Activated T-helper 17 cell treated with anti-CD3 and anti-CD28 coated beads, Interleukin-2, amount 50 U/mL, for 72 hours (primary cell): ENCODE measurements at regions not wholly inside any gene's neighbourhood (a gene's known extent, or its start where the extent isn't known, plus 50 kb on each side); places are given as distances from the start of the nearest gene placed in this dataset.

Experiments
- ATAC-seq: fragments of 150-1000 bp; cut with Tn5 transposase; replicated peaks from 2 replicates; pipeline ENCODE4 v1.10.0; 2021; ENCODE audit warnings: mild to moderate bottlenecking, moderate library complexity
- H3K27ac Mint-ChIP-seq: one replicate; pipeline ENCODE4 v1.8.0; 2022; ENCODE audit warnings: mixed read lengths
- H3K27me3 Mint-ChIP-seq: one replicate; pipeline ENCODE4 v1.8.0; 2022; ENCODE audit warnings: mixed read lengths
- H3K36me3 Mint-ChIP-seq: one replicate; pipeline ENCODE4 v1.8.0; 2022; ENCODE audit warnings: low read depth, mild to moderate bottlenecking, mixed read lengths
- H3K4me1 Mint-ChIP-seq: one replicate; pipeline ENCODE4 v1.8.0; 2022; ENCODE audit warnings: mixed read lengths
- H3K4me3 Mint-ChIP-seq: one replicate; pipeline ENCODE4 v1.8.0; 2022; ENCODE audit warnings: mild to moderate bottlenecking, mixed read lengths
- H3K9me3 Mint-ChIP-seq: one replicate; pipeline ENCODE4 v1.8.0; 2022; ENCODE audit warnings: mixed read lengths

DNA sequence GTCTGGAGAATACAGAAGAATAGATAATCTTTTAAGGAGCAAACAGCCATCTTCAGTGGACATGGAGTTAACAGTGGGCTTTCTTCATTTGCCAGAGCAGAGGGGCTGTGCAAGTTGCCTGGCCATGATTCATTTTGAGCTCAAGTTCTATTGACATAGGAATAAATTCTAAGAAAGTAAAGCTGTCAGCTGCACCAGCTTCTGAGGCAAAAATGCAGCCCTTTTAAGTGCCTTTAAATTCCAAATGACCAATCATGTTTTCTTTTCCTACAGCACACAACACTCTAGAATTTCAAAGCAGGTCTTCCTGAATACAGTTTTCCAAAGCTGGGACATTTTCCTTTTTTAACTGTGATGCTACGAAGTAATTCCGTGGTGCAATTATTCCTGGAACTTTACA lies 246.4 kb upstream of the NT5C1B start:
- H3K27me3 Mint-ChIP-seq: no peaks in the 10 kb centered on the region
- no peaks in the 10 kb centered on the region for H3K9me3 Mint-ChIP-seq
- no peak overlapping the region for H3K27ac Mint-ChIP-seq
- no peak for ATAC-seq
- no peaks in the 10 kb centered on the region for H3K36me3 Mint-ChIP-seq
- no peaks in the 10 kb centered on the region for H3K4me1 Mint-ChIP-seq
- no peak overlapping the region for H3K4me3 Mint-ChIP-seq

DNA sequence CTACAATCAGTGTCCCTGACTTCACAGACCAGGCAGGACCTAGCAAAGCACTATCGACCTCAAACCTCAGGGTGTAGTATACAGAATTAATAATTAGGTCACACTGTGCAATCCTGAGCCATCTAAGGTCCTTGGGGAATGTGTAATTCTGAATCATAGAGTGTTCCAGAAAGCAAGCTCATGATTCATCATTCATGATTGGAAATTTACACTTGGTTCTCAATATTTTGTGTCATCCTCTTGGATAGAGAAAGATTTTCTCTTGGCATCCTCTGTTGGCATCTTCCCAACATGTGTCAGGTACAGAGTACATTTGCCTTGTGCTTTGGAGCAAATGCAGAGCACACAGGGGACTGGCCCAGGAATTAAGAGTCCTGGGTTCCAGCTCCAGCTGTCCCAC lies 245.0 kb upstream of the NT5C1B start:
- H3K36me3 Mint-ChIP-seq: no peaks in the 10 kb centered on the region
- no peaks in the 10 kb centered on the region for H3K27me3 Mint-ChIP-seq
- no peak overlapping the region for H3K27ac Mint-ChIP-seq
- no peak for ATAC-seq
- no peak overlapping the region for H3K4me3 Mint-ChIP-seq
- no peaks in the 10 kb centered on the region for H3K9me3 Mint-ChIP-seq
- no peaks in the 10 kb centered on the region for H3K4me1 Mint-ChIP-seq

DNA sequence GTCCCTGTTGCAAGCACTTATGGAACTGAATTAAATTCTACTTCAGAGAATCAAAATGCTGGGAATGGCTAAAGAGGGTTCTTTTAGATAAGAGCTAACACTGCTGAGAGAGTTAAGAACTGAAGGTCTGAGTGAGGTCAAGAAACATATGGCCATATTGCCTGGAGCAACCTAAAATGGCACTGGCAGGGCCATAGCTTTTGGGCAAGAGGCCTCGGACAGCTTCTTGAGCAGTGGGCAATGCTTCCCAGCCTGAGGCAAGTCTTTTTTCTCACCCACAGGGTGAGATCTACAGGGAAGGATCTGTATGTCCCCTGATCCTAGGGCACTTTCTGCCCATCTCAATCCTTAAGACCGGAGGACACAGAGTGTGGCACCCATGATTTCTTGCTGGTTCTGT lies 244.6 kb upstream of the NT5C1B start:
- no peak for ATAC-seq
- H3K4me1 Mint-ChIP-seq: no peaks in the 10 kb centered on the region

DNA sequence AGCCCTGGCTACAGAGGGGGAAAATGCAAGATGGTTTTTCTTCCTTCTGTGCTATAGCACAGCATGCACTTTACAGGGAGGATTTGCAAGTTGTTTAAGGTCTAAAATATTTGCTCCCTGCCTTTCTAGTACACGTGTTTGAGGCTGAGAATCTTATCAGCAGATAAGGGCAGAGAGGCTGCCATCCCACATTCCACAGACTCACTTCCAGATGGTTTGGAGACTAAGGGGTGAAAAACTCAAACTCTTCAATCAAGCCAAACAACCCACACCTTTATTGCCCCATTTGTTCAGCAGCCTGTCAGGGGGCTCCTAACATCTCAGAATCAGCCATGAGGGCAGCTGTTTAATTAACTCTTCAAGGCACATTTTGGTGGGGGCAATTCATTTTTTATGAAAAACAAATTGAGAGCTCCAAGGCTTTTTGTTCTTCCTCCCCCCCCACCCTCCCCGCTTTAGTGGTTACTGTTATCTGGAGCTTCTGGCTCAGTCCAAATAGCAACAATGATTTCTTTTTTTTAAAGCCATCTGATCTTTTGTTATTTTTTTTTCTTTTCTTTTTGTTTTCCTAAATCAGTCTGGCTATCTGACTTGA lies 242.6 kb upstream of the NT5C1B start:
- H3K36me3 Mint-ChIP-seq: no peaks in the 10 kb centered on the region
- no peak for ATAC-seq
- no peak overlapping the region for H3K4me3 Mint-ChIP-seq
- no peaks in the 10 kb centered on the region for H3K27me3 Mint-ChIP-seq
- no peaks in the 10 kb centered on the region for H3K9me3 Mint-ChIP-seq
- H3K4me1 Mint-ChIP-seq: no peaks in the 10 kb centered on the region
- H3K27ac Mint-ChIP-seq: no peak overlapping the region

More for the DNA sequence above, 244.6 kb upstream of the NT5C1B start:
- no peaks in the 10 kb centered on the region for H3K36me3 Mint-ChIP-seq
- H3K27me3 Mint-ChIP-seq: no peaks in the 10 kb centered on the region
- H3K4me3 Mint-ChIP-seq: no peak overlapping the region
- H3K9me3 Mint-ChIP-seq: no peaks in the 10 kb centered on the region
- H3K27ac Mint-ChIP-seq: no peak overlapping the region

DNA sequence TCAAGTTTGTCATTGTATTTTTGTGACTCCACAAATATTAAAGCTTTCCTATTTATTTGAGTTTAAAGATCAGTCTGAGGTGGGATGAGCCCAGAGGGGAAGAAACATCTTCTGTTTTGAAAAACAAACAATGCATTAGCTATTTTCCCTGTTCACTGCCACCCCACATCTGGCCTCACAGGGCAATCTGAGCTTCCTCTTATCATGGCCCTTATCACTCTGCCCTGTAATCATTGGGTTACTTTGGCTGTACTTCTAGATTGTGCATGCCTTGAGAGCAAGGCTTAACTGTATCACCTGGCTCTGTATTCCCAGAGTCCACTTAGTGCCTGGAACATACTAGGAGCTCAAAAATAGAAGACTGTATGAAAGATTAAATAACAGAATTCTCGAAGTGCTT lies 241.6 kb upstream of the NT5C1B start:
- Mint-ChIP-seq H3K27ac (no peak overlapping the region), H3K4me3 (no peak overlapping the region), H3K27me3 (no peaks in the 10 kb centered on the region), H3K4me1 (no peaks in the 10 kb centered on the region), H3K9me3 (no peaks in the 10 kb centered on the region), H3K36me3 (no peaks in the 10 kb centered on the region)
- ATAC-seq: no peak

DNA sequence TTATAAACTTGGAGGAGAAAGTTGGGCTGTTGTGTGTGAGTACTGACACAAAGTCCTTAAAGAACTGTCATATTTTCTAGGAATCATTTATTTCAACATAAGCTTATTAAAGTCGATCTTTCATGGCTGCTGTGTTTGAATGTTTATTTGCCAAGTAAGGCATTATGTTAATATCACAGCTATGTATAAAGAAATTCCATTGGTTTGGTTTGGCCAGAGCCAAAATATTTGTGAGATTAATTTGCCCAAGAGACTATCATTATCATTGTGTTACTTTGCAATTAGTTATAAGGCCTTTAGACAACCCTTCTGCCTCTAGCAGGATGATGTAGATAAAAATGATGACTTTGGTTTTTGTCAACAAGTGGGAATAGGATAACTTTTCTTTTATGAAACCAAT lies 240.6 kb upstream of the NT5C1B start:
- Mint-ChIP-seq H3K27me3 (no peaks in the 10 kb centered on the region), H3K27ac (no peak overlapping the region), H3K4me3 (no peak overlapping the region), H3K9me3 (no peaks in the 10 kb centered on the region), H3K4me1 (no peaks in the 10 kb centered on the region), H3K36me3 (no peaks in the 10 kb centered on the region)
- no peak for ATAC-seq

DNA sequence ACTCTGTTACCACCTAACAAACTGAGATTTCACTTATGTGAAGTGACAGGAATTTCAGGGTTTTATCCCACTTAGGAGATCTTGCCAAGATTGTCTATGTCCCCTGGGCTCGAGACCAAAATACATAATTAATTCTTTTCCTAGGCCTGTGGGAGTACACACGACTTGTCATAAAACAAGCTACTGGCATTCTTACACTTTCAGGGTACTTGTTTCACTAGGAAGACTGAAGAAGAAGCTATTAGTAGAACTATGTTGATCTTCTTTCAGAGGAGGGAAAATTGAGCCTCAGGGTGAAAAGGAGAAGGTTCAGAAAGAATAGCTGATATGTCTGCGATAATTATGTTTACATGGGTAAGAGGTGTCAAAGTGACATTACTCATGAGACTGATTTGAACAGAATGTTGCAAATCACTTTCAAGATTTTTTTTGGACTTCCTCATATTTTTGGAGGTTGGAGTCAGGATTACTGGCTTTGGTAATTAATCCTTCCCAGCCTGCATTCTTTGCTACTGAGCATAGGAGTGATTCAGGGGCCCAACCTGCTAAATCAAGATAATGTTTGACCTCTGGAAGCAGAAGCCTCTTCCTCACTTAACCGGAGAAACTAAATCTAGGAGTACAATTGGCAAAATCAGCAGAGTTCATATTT lies 240.0 kb upstream of the NT5C1B start:
- no peak overlapping the region for H3K27ac Mint-ChIP-seq
- no peaks in the 10 kb centered on the region for H3K9me3 Mint-ChIP-seq
- ATAC-seq: no peak
- H3K4me3 Mint-ChIP-seq: no peak overlapping the region
- no peaks in the 10 kb centered on the region for H3K4me1 Mint-ChIP-seq
- H3K27me3 Mint-ChIP-seq: no peaks in the 10 kb centered on the region
- no peaks in the 10 kb centered on the region for H3K36me3 Mint-ChIP-seq

DNA sequence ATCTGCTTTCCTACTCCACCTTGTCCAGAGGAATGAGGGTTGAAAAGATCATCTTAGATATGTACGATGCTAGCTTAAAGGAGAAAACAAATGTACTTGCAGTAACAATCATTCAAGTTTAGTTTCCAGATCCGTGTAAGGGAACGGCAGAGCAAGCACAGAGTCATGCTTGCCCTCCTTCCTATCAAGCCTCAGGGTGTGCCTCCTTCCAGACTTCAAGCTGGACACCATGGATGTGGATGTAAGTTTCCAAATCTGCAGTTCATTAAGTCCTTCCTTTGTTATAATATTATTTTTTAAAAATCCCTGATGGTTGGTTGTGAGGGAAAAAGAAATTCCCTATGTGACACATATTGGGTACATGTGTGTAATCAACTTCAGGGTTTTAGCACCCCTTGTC lies 238.9 kb upstream of the NT5C1B start:
- H3K27ac Mint-ChIP-seq: no peak overlapping the region
- no peak for ATAC-seq
- no peaks in the 10 kb centered on the region for H3K27me3 Mint-ChIP-seq
- no peaks in the 10 kb centered on the region for H3K36me3 Mint-ChIP-seq
- no peaks in the 10 kb centered on the region for H3K9me3 Mint-ChIP-seq
- no peaks in the 10 kb centered on the region for H3K4me1 Mint-ChIP-seq
- H3K4me3 Mint-ChIP-seq: no peak overlapping the region

DNA sequence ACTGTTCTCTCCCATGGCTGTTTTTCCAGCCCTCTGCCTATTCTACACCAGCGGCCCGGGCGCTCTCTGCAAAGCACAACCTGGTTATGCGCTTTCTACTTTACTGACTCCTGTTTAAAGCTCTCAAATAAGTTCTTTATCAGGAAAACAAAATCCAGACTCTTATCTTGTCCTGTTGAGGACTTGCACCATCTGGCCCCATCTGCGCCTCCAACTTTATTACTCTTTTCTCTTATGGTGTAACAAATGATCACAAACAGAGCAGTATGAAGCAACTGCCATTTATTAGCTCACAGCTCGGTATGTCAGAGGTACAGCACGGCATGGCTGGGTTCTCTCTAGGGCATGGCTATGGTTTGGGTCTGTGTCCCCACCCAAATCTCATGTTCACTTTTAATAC lies 236.5 kb upstream of the NT5C1B start:
- no peak overlapping the region for H3K27ac Mint-ChIP-seq
- H3K27me3 Mint-ChIP-seq: no peaks in the 10 kb centered on the region
- no peaks in the 10 kb centered on the region for H3K36me3 Mint-ChIP-seq
- H3K9me3 Mint-ChIP-seq: no peaks in the 10 kb centered on the region
- no peaks in the 10 kb centered on the region for H3K4me1 Mint-ChIP-seq
- no peak overlapping the region for H3K4me3 Mint-ChIP-seq
- ATAC-seq: no peak

DNA sequence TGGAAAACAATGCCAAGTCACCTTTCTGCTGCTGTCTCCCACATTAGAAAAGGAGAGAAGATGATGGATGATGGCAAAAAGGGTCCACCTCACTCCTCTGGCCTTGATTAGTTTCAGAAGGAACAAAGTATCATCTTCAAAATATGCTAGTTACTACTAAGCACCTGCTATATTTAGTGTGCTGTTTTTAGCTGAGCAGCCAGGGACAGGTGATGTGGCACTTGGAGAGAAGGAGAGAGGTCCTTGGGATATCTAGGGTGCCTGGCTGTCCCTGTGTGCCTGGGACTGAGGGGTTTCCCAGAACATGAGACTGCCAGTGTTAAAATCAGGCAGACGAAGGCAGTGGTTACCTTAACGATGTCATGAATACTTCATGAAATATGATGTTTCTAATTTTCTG lies 235.5 kb upstream of the NT5C1B start:
- no peaks in the 10 kb centered on the region for H3K27me3 Mint-ChIP-seq
- no peak overlapping the region for H3K4me3 Mint-ChIP-seq
- H3K27ac Mint-ChIP-seq: no peak overlapping the region
- no peaks in the 10 kb centered on the region for H3K4me1 Mint-ChIP-seq
- no peaks in the 10 kb centered on the region for H3K36me3 Mint-ChIP-seq
- ATAC-seq: no peak
- no peaks in the 10 kb centered on the region for H3K9me3 Mint-ChIP-seq

DNA sequence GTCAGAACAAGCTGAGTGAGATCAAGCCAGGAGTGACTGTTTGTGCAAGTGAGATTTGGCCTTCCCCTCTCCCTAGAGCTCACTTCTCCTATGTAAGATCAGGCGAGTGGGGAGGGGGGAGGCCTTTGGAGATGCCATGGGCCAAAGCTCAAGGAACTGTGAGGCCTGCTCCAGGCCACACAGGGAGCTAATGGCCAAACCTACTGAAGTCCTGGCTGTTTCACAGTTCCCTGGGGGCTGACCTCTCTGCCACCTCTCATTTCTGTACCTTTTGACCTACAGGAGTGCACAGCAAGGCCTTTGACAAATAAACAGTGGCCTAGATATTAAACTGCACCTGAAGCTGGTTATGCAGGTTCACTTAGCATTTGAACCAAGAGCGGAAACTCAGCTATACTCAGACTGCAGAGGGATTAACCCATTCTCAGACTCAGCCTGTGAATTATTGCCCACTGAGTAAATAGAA lies 235.0 kb upstream of the NT5C1B start:
- Mint-ChIP-seq H3K4me1 (peaks cover 4% of the 10 kb centered on the region), H3K27me3 (no peaks in the 10 kb centered on the region), H3K27ac (no peak overlapping the region), H3K36me3 (no peaks in the 10 kb centered on the region), H3K4me3 (no peak overlapping the region), H3K9me3 (no peaks in the 10 kb centered on the region)
- no peak for ATAC-seq

DNA sequence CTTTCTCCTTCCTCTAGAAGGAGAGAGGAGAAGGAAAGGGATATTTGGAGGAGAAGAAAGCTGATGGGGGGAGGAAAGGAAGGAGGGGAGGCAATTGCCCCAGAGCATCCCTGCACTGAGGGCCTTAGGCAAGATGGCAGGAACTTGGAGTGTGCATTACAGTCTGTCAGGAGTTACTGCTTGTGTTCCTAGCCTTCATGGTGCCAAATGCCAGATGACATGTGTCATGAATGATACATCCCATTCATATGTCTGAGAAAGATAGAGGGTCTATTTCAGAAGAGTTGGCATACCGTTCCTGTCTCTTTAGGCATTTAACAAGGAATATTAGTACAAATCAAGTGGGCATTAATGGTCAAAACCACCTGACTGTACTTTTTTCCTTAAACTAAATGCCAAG lies 232.1 kb upstream of the NT5C1B start:
- H3K9me3 Mint-ChIP-seq: no peaks in the 10 kb centered on the region
- ATAC-seq: no peak

DNA sequence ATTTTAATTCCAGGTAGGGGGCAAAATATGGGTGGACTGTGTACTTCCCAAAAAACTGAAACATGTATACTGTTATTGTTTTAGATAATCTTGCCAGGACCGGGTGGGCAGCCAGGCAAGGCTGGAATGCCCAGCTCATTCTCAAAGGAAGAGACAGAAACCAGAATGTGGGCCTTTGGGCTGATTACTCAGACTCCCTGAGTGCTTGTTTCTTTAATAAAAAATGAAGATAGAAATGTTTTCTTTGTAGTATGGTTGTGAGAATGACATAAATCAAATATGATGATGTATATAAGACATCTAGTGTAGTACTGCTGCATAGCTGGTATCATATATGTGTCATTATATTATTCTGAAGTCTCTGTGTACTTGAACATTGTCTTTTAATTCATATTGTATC lies 231.6 kb upstream of the NT5C1B start:
- H3K4me3 Mint-ChIP-seq: no peak overlapping the region
- H3K27me3 Mint-ChIP-seq: no peaks in the 10 kb centered on the region
- no peak overlapping the region for H3K27ac Mint-ChIP-seq
- ATAC-seq: no peak
- peaks cover 4% of the 10 kb centered on the region for H3K4me1 Mint-ChIP-seq
- no peaks in the 10 kb centered on the region for H3K36me3 Mint-ChIP-seq
- no peaks in the 10 kb centered on the region for H3K9me3 Mint-ChIP-seq

More for the DNA sequence above, 232.1 kb upstream of the NT5C1B start:
- Mint-ChIP-seq H3K4me3 (no peak overlapping the region), H3K4me1 (peaks cover 4% of the 10 kb centered on the region), H3K36me3 (no peaks in the 10 kb centered on the region), H3K27me3 (no peaks in the 10 kb centered on the region), H3K27ac (no peak overlapping the region)

DNA sequence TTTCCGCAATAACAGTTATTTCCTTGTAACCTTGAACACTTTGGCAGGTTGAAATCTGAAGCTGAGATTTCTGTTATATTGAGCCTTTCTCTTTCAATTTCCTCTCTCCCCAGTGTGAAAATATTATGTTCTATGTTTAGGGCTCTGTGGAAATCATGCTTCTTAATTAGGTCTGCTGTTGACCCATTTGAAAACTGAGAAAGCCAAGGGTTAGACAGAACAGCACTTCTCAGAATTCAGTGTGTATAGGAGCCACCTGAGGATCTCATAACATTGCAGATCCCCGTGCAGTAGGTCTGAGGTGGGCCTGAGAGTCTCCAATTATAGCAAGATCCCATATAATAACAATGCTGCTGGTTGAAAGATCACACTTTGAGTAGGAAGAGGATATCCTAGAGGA lies 230.2 kb upstream of the NT5C1B start:
- H3K4me1 Mint-ChIP-seq: peaks cover 4% of the 10 kb centered on the region
- no peak for ATAC-seq
- no peaks in the 10 kb centered on the region for H3K27me3 Mint-ChIP-seq
- H3K9me3 Mint-ChIP-seq: no peaks in the 10 kb centered on the region
- H3K27ac Mint-ChIP-seq: no peak overlapping the region
- H3K4me3 Mint-ChIP-seq: no peak overlapping the region
- H3K36me3 Mint-ChIP-seq: no peaks in the 10 kb centered on the region

DNA sequence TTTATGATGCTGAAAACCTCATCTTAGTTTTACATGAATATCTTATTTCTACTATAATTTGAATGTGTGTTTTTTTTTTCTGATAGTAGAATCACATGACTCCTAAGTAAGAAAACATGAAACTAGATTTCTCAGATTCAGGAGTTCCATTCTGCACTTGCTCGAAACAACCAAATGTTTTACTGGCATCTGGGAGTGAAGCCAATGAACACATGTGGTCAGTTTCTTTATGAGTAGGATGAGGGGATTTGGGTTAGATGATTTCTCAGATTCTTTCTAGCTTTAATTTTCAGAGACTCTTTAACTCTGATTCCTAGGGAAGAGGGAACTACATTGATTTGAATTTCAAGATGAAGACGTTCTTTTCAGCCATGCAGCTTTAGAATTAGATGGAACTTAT lies 225.0 kb upstream of the NT5C1B start:
- no peak for ATAC-seq
- no peak overlapping the region for H3K4me3 Mint-ChIP-seq
- H3K4me1 Mint-ChIP-seq: peaks cover under 1% of the 10 kb centered on the region
- no peaks in the 10 kb centered on the region for H3K9me3 Mint-ChIP-seq
- H3K27me3 Mint-ChIP-seq: no peaks in the 10 kb centered on the region
- H3K27ac Mint-ChIP-seq: no peak overlapping the region
- no peaks in the 10 kb centered on the region for H3K36me3 Mint-ChIP-seq

DNA sequence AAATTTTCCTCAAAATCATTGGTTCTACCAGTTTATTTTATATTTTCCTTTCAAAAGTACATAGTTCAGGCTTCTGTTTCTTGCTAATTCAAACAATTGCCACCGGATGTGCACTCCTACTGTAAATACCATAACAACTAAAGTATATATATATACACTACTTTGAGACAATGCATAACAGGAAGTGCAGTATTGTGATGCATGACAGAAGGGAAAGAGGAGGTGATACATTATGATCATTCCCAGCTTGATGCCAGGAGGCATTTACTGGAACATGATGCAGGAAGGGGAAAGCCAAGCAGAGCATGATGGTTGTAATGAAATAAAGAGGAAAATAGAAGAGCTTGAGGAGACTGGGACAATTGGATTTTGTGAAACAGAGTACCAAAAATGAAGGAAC lies 215.2 kb upstream of the NT5C1B start:
- H3K36me3 Mint-ChIP-seq: no peaks in the 10 kb centered on the region
- H3K27ac Mint-ChIP-seq: no peak overlapping the region
- no peak overlapping the region for H3K4me3 Mint-ChIP-seq
- ATAC-seq: no peak
- H3K27me3 Mint-ChIP-seq: no peaks in the 10 kb centered on the region
- no peaks in the 10 kb centered on the region for H3K4me1 Mint-ChIP-seq
- no peaks in the 10 kb centered on the region for H3K9me3 Mint-ChIP-seq
